AG09319 (cell line): ENCODE measurements at regions not wholly inside any gene's neighbourhood (a gene's known extent, or its start where the extent isn't known, plus 50 kb on each side); places are given as distances from the start of the nearest gene placed in this dataset.
A peak's percentile ranks its signal among the peaks of the same experiment; 100 is the strongest.

Source experiments
- DNase-seq: peaks from one replicate; pipeline ENCODE4 v3.0.0-alpha.2; 2010; ENCODE audit warnings: low read depth; ENCODE audit errors: extremely low read depth
- CTCF ChIP-seq: IDR thresholded peaks from 2 replicates; pipeline ENCODE4 v1.5.1; 2011; ENCODE audit warnings: low read depth, mild to moderate bottlenecking, inconsistent platforms, low read length, moderate library complexity

GRCh38 chr2:39567507-39567906 is 98.2 kb upstream of the TMEM178A start:
- TF ChIP-seq CTCF, result no peak
- peak; percentile 16 for DNase-seq

- no peak for DNase-seq
- no peak for TF ChIP-seq CTCF
Observed at GRCh38 chr2:39568116-39568515, 97.6 kb upstream of the TMEM178A start.

- TF ChIP-seq CTCF, result no peak
- DNase-seq, result peak; percentile 12
Observed at GRCh38 chr2:39568561-39569006, 97.1 kb upstream of the TMEM178A start.

GRCh38 chr2:39570130-39570555 is 95.6 kb upstream of the TMEM178A start:
- DNase-seq, result no peak
- TF ChIP-seq CTCF, result no peak

- DNase-seq, result no peak
- TF ChIP-seq CTCF, result no peak
Observed at GRCh38 chr2:39570614-39571013, 95.1 kb upstream of the TMEM178A start.

GRCh38 chr2:39571111-39571731 is 94.5 kb upstream of the TMEM178A start:
- no peak for TF ChIP-seq CTCF
- DNase-seq, result no peak

GRCh38 chr2:39573276-39573675 is 92.4 kb upstream of the TMEM178A start:
- TF ChIP-seq CTCF, result no peak
- no peak for DNase-seq
